Panc1 (cell line): ENCODE measurements at regions not wholly inside any gene's neighbourhood (a gene's known extent, or its start where the extent isn't known, plus 50 kb on each side); places are given as distances from the start of the nearest gene placed in this dataset.

ENCODE experiments used
- ATAC-seq: fragments of 200-7000 bp; cut with Tn5 transposase; 2 replicates; pipeline ENCODE4 v1.9.1; 2020; ENCODE audit warnings: mild to moderate bottlenecking, moderate library complexity
- BruUV-seq: library from RNA; stranded (reverse); fragments of 400-500 nt; replicated peaks from 2 replicates; lab custom pipeline; 2021; lab: Mats Ljungman, UMichigan
- CTCF ChIA-PET: fragments of 300-600 bp; sonication (Branson Sonifier 250); formaldehyde crosslinking; loops from one replicate; lab custom pipeline; 2022; ENCODE audit warnings: antibody characterized with exemption; lab: Charles Lee
- POLR2A ChIA-PET: fragments of 300-600 bp; sonication (Branson Sonifier 250); formaldehyde crosslinking; loops from one replicate; lab custom pipeline; 2022; ENCODE audit warnings: antibody characterized with exemption; lab: Charles Lee
- DNase-seq: peaks from one replicate; pipeline ENCODE4 v3.0.0-alpha.2; 2010; ENCODE audit warnings: low read depth, low spot score
- H3K27ac ChIP-seq: 2 replicates; pipeline ENCODE4 v1.5.1; 2011; ENCODE audit warnings: mild to moderate bottlenecking, low read length, inconsistent platforms
- H3K27me3 ChIP-seq: fragments of 200-500 bp; sonication (Bioruptor generic); 2 replicates; pipeline ENCODE4 v1.6.0; 2014; ENCODE audit warnings: low read length, inconsistent platforms; ENCODE audit not compliant: control insufficient read depth, insufficient read depth
- H3K36me3 ChIP-seq: fragments of 200-500 bp; sonication (Bioruptor generic); 2 replicates; pipeline ENCODE4 v1.5.1; 2014; ENCODE audit warnings: inconsistent platforms, mild to moderate bottlenecking, low read length, moderate library complexity; ENCODE audit not compliant: control insufficient read depth, insufficient read depth
- H3K4me1 ChIP-seq: 2 replicates; pipeline ENCODE4 v1.5.1; 2011; ENCODE audit warnings: inconsistent platforms, mild to moderate bottlenecking, low read length, moderate library complexity; ENCODE audit not compliant: control insufficient read depth, insufficient read depth
- H3K4me3 ChIP-seq, 2 experiments: 2 replicates each; pipeline ENCODE4 v1.5.1; 2011 to 2012; ENCODE audit warnings: low read depth in 2 of 2, low read length in 2 of 2, mild to moderate bottlenecking in 2 of 2, inconsistent platforms in 1 of 2, moderate library complexity in 1 of 2
- H3K9me3 ChIP-seq: fragments of 200-500 bp; sonication (Bioruptor generic); 2 replicates; pipeline ENCODE4 v1.5.1; 2014; ENCODE audit warnings: low read depth, mild to moderate bottlenecking, inconsistent platforms, low read length, moderate library complexity; ENCODE audit not compliant: control insufficient read depth, insufficient read depth
- CTCF ChIP-seq: fragments of 450-650 bp; IDR thresholded peaks from 2 replicates; pipeline ENCODE4 v1.5.1; 2017; ENCODE audit warnings: mild to moderate bottlenecking
- POLR2AphosphoS5 ChIP-seq: IDR thresholded peaks from 2 replicates; pipeline ENCODE4 v1.6.1; 2012; ENCODE audit warnings: mild to moderate bottlenecking, low read depth, low read length, moderate library complexity
- SIN3A ChIP-seq: IDR thresholded peaks from 2 replicates; pipeline ENCODE4 v1.6.1; 2012; ENCODE audit warnings: low read depth, mild to moderate bottlenecking, low read length, moderate library complexity, borderline replicate concordance; ENCODE audit not compliant: insufficient read depth
- TCF7L2 ChIP-seq: IDR thresholded peaks from 2 replicates; pipeline ENCODE4 v1.6.1; 2011; ENCODE audit warnings: mild to moderate bottlenecking, low read depth, low read length, inconsistent platforms
- in situ Hi-C: cut with HindIII; loops from 2 replicates; pipeline ENCODE4 v1.10.0; 2016; ENCODE audit warnings: low sequenced_read_pairs, low pct_unique_long_range_greater_than_20kb
- intact Hi-C: fragments of 100-400 bp; cut with micrococcal nuclease; formaldehyde crosslinking; loops from one replicate; pipeline ENCODE4 v1.10.0; 2022; ENCODE audit not compliant: unreplicated experiment
- TF ChIP-seq, protein P1 (sequence below), 2 experiments: IDR thresholded peaks; 2 replicates each; pipeline ENCODE4 v1.6.1; 2011 to 2012; ENCODE audit warnings: low read depth in 2 of 2, control low read depth in 1 of 2, low read length in 1 of 2, mild to moderate bottlenecking in 1 of 2, moderate library complexity in 1 of 2; ENCODE audit not compliant: insufficient read depth in 1 of 2

DNA sequence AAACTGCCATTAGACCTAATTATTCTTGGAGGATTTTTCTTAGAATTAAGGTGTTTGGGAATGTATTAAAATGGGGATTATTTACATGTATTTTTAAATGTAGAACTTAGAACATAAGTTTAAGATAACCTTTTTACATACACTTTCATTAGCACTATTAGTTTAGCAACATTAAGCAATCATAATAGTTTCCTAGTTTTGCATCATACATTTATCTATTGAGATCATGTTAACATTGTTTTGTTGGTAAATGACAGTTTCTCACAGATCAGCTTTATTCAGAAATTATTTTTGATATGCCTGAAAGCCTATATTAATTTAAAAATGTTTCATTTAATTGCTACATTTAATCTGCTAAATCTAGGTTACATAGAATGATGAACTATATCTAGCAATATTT is 189.7 kb upstream of the PPP1R3A start:
- intact Hi-C loops = no loop called here
- H3K27ac ChIP-seq = no peak overlapping the region
- ATAC-seq (no peak), DNase-seq (no peak)
- BruUV-seq = no TSS peak
- TF ChIP-seq TCF7L2 = no peak
- TF ChIP-seq POLR2AphosphoS5 = no peak
- TF ChIP-seq, protein P1, sequence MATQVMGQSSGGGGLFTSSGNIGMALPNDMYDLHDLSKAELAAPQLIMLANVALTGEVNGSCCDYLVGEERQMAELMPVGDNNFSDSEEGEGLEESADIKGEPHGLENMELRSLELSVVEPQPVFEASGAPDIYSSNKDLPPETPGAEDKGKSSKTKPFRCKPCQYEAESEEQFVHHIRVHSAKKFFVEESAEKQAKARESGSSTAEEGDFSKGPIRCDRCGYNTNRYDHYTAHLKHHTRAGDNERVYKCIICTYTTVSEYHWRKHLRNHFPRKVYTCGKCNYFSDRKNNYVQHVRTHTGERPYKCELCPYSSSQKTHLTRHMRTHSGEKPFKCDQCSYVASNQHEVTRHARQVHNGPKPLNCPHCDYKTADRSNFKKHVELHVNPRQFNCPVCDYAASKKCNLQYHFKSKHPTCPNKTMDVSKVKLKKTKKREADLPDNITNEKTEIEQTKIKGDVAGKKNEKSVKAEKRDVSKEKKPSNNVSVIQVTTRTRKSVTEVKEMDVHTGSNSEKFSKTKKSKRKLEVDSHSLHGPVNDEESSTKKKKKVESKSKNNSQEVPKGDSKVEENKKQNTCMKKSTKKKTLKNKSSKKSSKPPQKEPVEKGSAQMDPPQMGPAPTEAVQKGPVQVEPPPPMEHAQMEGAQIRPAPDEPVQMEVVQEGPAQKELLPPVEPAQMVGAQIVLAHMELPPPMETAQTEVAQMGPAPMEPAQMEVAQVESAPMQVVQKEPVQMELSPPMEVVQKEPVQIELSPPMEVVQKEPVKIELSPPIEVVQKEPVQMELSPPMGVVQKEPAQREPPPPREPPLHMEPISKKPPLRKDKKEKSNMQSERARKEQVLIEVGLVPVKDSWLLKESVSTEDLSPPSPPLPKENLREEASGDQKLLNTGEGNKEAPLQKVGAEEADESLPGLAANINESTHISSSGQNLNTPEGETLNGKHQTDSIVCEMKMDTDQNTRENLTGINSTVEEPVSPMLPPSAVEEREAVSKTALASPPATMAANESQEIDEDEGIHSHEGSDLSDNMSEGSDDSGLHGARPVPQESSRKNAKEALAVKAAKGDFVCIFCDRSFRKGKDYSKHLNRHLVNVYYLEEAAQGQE (IDR thresholded peaks at IDR 0.05; ENCODE audit: insufficient read depth in 1 of 2, low read depth in 2 of 2, low read length in 1 of 2) = no peak
- TF ChIP-seq SIN3A = no peak
- TF ChIP-seq CTCF = no peak
- no peaks in the 10 kb centered on the region for H3K4me1 ChIP-seq
- CTCF ChIA-PET = no interaction called here
- no peaks in the 10 kb centered on the region for H3K27me3 ChIP-seq
- POLR2A ChIA-PET = no interaction called here
- in situ Hi-C loops = no loop called here
- H3K4me3 ChIP-seq = no peak overlapping the region
- no peaks in the 10 kb centered on the region for H3K36me3 ChIP-seq
- H3K9me3 ChIP-seq = no peaks in the 10 kb centered on the region

DNA sequence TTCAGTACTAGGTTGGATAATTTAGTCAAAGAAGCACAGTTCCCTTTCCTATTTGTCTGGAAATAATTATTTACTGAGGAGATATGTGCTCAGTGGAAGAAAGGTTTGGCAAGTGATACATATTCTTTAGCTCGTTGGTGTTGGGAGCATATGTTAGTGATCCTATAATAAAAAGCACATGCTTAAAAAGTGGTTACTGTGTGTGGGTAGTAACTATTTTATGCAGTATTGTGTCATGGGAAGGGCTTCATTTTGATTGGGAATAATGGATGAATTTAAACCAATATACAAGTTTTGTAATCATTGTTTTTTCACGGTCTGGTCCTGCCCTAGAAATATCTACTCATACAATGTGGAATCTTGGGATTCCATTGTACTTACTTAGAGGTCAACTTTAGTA is 188.7 kb upstream of the PPP1R3A start:
- TF ChIP-seq CTCF (no peak), POLR2AphosphoS5 (no peak), SIN3A (no peak), TCF7L2 (no peak)
- TF ChIP-seq, protein P1 (IDR thresholded peaks at IDR 0.05; ENCODE audit: insufficient read depth in 1 of 2, low read depth in 2 of 2, low read length in 1 of 2) = no peak
- intact Hi-C loops = no loop called here
- CTCF ChIA-PET = no interaction called here
- Histone ChIP-seq H3K9me3 (no peaks in the 10 kb centered on the region), H3K4me1 (no peaks in the 10 kb centered on the region), H3K27me3 (no peaks in the 10 kb centered on the region), H3K36me3 (no peaks in the 10 kb centered on the region), H3K27ac (no peak overlapping the region), H3K4me3 (no peak overlapping the region)
- BruUV-seq = no TSS peak
- DNase-seq (no peak), ATAC-seq (no peak)
- POLR2A ChIA-PET = no interaction called here
- in situ Hi-C loops = no loop called here
